ENCODE measurements at regions not wholly inside any gene's neighbourhood (a gene's known extent, or its start where the extent isn't known, plus 50 kb on each side); places are given as distances from the start of the nearest gene placed in this dataset.

GRCh38 chr9:135222881-135223760 is 135.7 kb downstream of the OLFM1 start:
- no peak for DNase-seq (ENCODE audit: insufficient read length, low spot score)
- no peak for FAIRE-seq

DNA sequence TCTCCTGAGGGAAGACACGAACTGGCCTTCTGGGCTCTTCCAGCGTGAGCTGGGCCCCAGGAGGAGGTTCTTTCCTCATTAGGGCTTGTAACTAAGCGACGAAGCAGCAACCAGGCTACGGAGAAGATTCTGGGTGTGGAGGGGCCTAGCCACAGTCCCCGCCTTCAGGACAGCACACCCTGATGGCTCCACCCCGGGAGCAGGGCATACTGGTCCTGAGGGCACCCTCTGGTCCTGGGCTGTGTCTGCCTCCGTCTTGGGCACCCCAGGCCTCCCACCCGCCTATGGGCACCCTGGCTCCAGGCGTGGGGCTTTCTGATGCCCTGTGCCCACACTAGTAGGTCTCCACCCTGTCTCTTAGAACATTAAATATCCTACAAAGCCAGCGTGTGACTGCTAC is 136.4 kb downstream of the OLFM1 start:
- DNase-seq (ENCODE audit: insufficient read length, low spot score) (no peak), FAIRE-seq (no peak)
- TF ChIP-seq POLR2A (IDR thresholded peaks at IDR 0.05; ENCODE audit: low read depth, low read length) (no peak), TAF1 (IDR thresholded peaks at IDR 0.05; ENCODE audit: low read depth, low read length) (no peak), POLR2AphosphoS5 (IDR thresholded peaks at IDR 0.05; ENCODE audit: low read depth, low read length) (no peak), PAX5 (IDR thresholded peaks at IDR 0.05; ENCODE audit: insufficient read depth, low read length, severe bottlenecking) (no peak), SPI1 (IDR thresholded peaks at IDR 0.05; ENCODE audit: low read depth, low read length) (no peak), POU2F2 (IDR thresholded peaks at IDR 0.05; ENCODE audit: low read depth, low read length) (no peak)

More at GRCh38 chr9:135222881-135223760, 135.7 kb downstream of the OLFM1 start:
- no peak for TF ChIP-seq TAF1 (IDR thresholded peaks at IDR 0.05; ENCODE audit: low read depth, low read length)
- TF ChIP-seq SPI1 (IDR thresholded peaks at IDR 0.05; ENCODE audit: low read depth, low read length): no peak
- TF ChIP-seq POLR2AphosphoS5 (IDR thresholded peaks at IDR 0.05; ENCODE audit: low read depth, low read length): no peak
- TF ChIP-seq PAX5 (IDR thresholded peaks at IDR 0.05; ENCODE audit: insufficient read depth, low read length, severe bottlenecking): no peak
- TF ChIP-seq POLR2A (IDR thresholded peaks at IDR 0.05; ENCODE audit: low read depth, low read length): no peak
- TF ChIP-seq POU2F2 (IDR thresholded peaks at IDR 0.05; ENCODE audit: low read depth, low read length): no peak

DNA sequence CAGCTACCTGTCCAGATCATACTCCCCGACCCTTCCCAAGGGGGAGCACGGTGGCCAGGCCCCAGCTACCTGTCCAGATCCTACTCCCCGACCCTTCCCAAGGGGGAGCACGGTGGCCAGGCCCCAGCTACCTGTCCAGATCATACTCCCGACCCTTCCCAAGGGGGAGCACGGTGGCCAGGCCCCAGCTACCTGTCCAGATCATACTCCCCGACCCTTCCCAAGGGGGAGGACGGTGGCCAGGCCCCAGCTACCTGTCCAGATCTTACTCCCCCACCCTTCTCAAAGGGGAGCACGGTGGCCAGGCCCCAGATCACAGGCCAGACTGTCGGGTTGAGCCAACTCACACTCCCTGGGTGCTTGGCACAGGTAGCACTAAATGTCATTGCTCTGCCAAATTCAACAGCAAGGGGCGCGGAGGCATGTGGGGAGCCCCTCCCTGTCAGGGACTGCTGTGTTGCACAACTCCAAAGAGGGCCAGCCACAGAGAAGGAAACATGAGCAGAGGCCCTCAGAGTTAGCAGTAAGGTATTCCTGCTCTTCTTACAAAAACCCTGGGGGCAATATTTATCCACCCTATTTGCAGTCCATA is 136.9 kb downstream of the OLFM1 start:
- TF ChIP-seq PAX5 (IDR thresholded peaks at IDR 0.05; ENCODE audit: insufficient read depth, low read length, severe bottlenecking): no peak
- no peak for TF ChIP-seq POU2F2 (IDR thresholded peaks at IDR 0.05; ENCODE audit: low read depth, low read length)
- no peak for TF ChIP-seq POLR2AphosphoS5 (IDR thresholded peaks at IDR 0.05; ENCODE audit: low read depth, low read length)
- TF ChIP-seq POLR2A (IDR thresholded peaks at IDR 0.05; ENCODE audit: low read depth, low read length): no peak
- TF ChIP-seq SPI1 (IDR thresholded peaks at IDR 0.05; ENCODE audit: low read depth, low read length): no peak
- TF ChIP-seq TAF1 (IDR thresholded peaks at IDR 0.05; ENCODE audit: low read depth, low read length): no peak

GRCh38 chr9:135224921-135225541 is 137.6 kb downstream of the OLFM1 start:
- TF ChIP-seq POLR2A (IDR thresholded peaks at IDR 0.05; ENCODE audit: low read depth, low read length) (no peak), SPI1 (IDR thresholded peaks at IDR 0.05; ENCODE audit: low read depth, low read length) (no peak), PAX5 (IDR thresholded peaks at IDR 0.05; ENCODE audit: insufficient read depth, low read length, severe bottlenecking) (no peak), POU2F2 (IDR thresholded peaks at IDR 0.05; ENCODE audit: low read depth, low read length) (no peak), POLR2AphosphoS5 (IDR thresholded peaks at IDR 0.05; ENCODE audit: low read depth, low read length) (no peak), TAF1 (IDR thresholded peaks at IDR 0.05; ENCODE audit: low read depth, low read length) (no peak)
- FAIRE-seq (no peak), DNase-seq (ENCODE audit: insufficient read length, low spot score) (no peak)

More for the DNA sequence above, 136.9 kb downstream of the OLFM1 start:
- FAIRE-seq (no peak), DNase-seq (ENCODE audit: insufficient read length, low spot score) (no peak)

DNA sequence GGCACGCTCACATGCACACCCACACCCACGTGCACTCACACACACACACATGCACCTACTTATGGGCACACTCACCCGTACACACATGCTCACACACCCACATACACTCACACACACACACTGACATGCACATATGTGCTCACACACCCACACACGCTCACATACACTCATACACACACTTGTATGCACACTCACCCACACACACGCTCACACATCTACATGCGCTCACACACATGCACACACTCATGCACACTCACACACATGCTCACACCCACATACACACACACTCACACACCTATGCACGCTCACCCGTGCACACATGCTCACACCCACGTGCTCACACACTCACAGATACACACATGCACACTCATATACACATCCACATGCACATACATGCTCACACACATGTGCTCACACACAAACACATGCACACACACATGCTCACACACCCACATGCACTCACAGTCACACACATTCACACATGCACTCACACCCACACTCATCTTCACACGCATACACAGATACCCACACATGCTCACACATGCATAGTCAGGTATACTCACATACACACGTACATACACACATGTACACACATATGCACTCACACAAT is 138.3 kb downstream of the OLFM1 start:
- no peak for TF ChIP-seq TAF1 (IDR thresholded peaks at IDR 0.05; ENCODE audit: low read depth, low read length)
- TF ChIP-seq PAX5 (IDR thresholded peaks at IDR 0.05; ENCODE audit: insufficient read depth, low read length, severe bottlenecking): no peak
- TF ChIP-seq POLR2AphosphoS5 (IDR thresholded peaks at IDR 0.05; ENCODE audit: low read depth, low read length): no peak
- TF ChIP-seq POU2F2 (IDR thresholded peaks at IDR 0.05; ENCODE audit: low read depth, low read length): no peak
- TF ChIP-seq SPI1 (IDR thresholded peaks at IDR 0.05; ENCODE audit: low read depth, low read length): no peak
- TF ChIP-seq POLR2A (IDR thresholded peaks at IDR 0.05; ENCODE audit: low read depth, low read length): no peak
- DNase-seq (ENCODE audit: insufficient read length, low spot score): no peak
- peak; percentile 61 for FAIRE-seq

DNA sequence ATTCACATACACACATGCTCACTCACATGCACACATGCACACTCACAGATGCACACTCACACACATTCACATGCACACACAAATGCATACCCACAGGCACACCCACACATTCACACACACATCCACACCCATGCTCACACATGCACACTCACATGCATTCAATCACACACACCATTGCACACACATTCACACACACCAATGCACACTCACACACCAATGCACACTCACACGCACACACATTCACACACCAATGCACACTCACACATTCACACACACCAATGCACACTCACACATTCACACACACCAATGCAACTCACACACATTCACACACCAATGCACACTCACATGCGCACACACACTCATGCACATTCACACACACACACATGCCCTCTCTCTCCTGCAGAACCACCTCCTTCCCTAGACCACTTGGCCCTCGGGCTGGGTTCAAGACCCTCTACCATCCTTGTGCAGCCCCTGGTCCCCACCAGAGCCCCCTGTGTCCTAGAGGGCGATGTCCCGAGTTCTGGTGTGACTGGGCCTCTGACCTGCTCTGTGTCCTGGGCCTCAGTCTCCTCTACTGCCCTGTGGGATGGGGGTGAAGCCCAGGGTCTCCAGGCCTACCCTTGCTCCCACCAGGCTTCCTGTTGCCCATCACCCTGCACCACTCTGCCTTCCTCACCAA is 139.0 kb downstream of the OLFM1 start:
- FAIRE-seq (no peak), DNase-seq (ENCODE audit: insufficient read length, low spot score) (no peak)
- TF ChIP-seq SPI1 (IDR thresholded peaks at IDR 0.05; ENCODE audit: low read depth, low read length) (no peak), PAX5 (IDR thresholded peaks at IDR 0.05; ENCODE audit: insufficient read depth, low read length, severe bottlenecking) (no peak), POU2F2 (IDR thresholded peaks at IDR 0.05; ENCODE audit: low read depth, low read length) (no peak), POLR2A (IDR thresholded peaks at IDR 0.05; ENCODE audit: low read depth, low read length) (no peak), TAF1 (IDR thresholded peaks at IDR 0.05; ENCODE audit: low read depth, low read length) (no peak), POLR2AphosphoS5 (IDR thresholded peaks at IDR 0.05; ENCODE audit: low read depth, low read length) (no peak)

- FAIRE-seq: no peak
- TF ChIP-seq PAX5 (IDR thresholded peaks at IDR 0.05; ENCODE audit: insufficient read depth, low read length, severe bottlenecking) (no peak), TAF1 (IDR thresholded peaks at IDR 0.05; ENCODE audit: low read depth, low read length) (no peak)
Measured at GRCh38 chr9:135227641-135228251, 140.3 kb downstream of the OLFM1 start.

GRCh38 chr9:135228345-135228982 is 141.0 kb downstream of the OLFM1 start:
- DNase-seq (ENCODE audit: insufficient read length, low spot score): no peak
- TF ChIP-seq POLR2A (IDR thresholded peaks at IDR 0.05; ENCODE audit: low read depth, low read length) (no peak), SPI1 (IDR thresholded peaks at IDR 0.05; ENCODE audit: low read depth, low read length) (no peak), PAX5 (IDR thresholded peaks at IDR 0.05; ENCODE audit: insufficient read depth, low read length, severe bottlenecking) (no peak), TAF1 (IDR thresholded peaks at IDR 0.05; ENCODE audit: low read depth, low read length) (no peak), POU2F2 (IDR thresholded peaks at IDR 0.05; ENCODE audit: low read depth, low read length) (no peak), POLR2AphosphoS5 (IDR thresholded peaks at IDR 0.05; ENCODE audit: low read depth, low read length) (no peak)
- FAIRE-seq: no peak

More at GRCh38 chr9:135227641-135228251, 140.3 kb downstream of the OLFM1 start:
- DNase-seq (ENCODE audit: insufficient read length, low spot score): no peak
